Stimulated activated CD8-positive, alpha-beta memory T cell treated with anti-CD3 and anti-CD28 coated beads, Interleukin-7, amount 100 ng/mL, for 1 hour (primary cell): ENCODE measurements at regions not wholly inside any gene's neighbourhood (a gene's known extent, or its start where the extent isn't known, plus 50 kb on each side); places are given as distances from the start of the nearest gene placed in this dataset.

Source experiments
- DNase-seq, 2 donors: peaks; one replicate each; pipeline ENCODE4 v3.0.0-alpha.2; 2020; ENCODE audit warnings: low read depth in 2 of 2

GRCh38 chr12:91968076-91968776, 177.4 kb downstream of the BTG1 start:
- no peak for DNase-seq

GRCh38 chr12:91967590-91967989, 178.1 kb downstream of the BTG1 start:
- DNase-seq, result no peak

GRCh38 chr12:91965781-91966180, 179.9 kb downstream of the BTG1 start:
- no peak for DNase-seq

GRCh38 chr12:91964501-91964900, 181.1 kb downstream of the BTG1 start:
- DNase-seq, result no peak

- DNase-seq, result no peak
Observed at GRCh38 chr12:91959220-91959619, 186.4 kb downstream of the BTG1 start.

GRCh38 chr12:91958816-91959215, 186.8 kb downstream of the BTG1 start:
- DNase-seq, result no peak

GRCh38 chr12:91954747-91955146, 190.9 kb downstream of the BTG1 start:
- no peak for DNase-seq

- DNase-seq, result no peak
Observed at GRCh38 chr12:91954326-91954725, 191.3 kb downstream of the BTG1 start.

- no peak for DNase-seq
Observed at GRCh38 chr12:91952916-91953315, 192.7 kb downstream of the BTG1 start.

- DNase-seq, result no peak
Observed at GRCh38 chr12:91951571-91951970, 194.1 kb downstream of the BTG1 start.

- DNase-seq, result no peak
Observed at GRCh38 chr12:91948504-91948903, 197.1 kb downstream of the BTG1 start.

GRCh38 chr12:91947459-91947858, 198.2 kb downstream of the BTG1 start:
- DNase-seq, result no peak

- DNase-seq, result no peak
Observed at GRCh38 chr12:91944637-91945036, 201.0 kb downstream of the BTG1 start.

GRCh38 chr12:91940826-91941570, 204.6 kb downstream of the BTG1 start:
- no peak for DNase-seq

GRCh38 chr12:91940322-91940721, 205.3 kb downstream of the BTG1 start:
- no peak for DNase-seq

- DNase-seq, result no peak
Observed at GRCh38 chr12:91937706-91938105, 207.9 kb downstream of the BTG1 start.

- DNase-seq, result no peak
Observed at GRCh38 chr12:91937009-91937408, 208.6 kb downstream of the BTG1 start.

GRCh38 chr12:91935296-91935695, 210.3 kb downstream of the BTG1 start:
- no peak for DNase-seq

GRCh38 chr12:91931111-91931510, 214.5 kb downstream of the BTG1 start:
- no peak for DNase-seq

GRCh38 chr12:91928501-91928900, 217.1 kb downstream of the BTG1 start:
- DNase-seq, result no peak

GRCh38 chr12:91926848-91927247, 218.8 kb downstream of the BTG1 start:
- no peak for DNase-seq

GRCh38 chr12:91924827-91925226, 220.8 kb downstream of the BTG1 start:
- DNase-seq, result no peak

- DNase-seq, result no peak
Observed at GRCh38 chr12:91923864-91924263, 221.8 kb downstream of the BTG1 start.
